ENCODE measurements at regions not wholly inside any gene's neighbourhood (a gene's known extent, or its start where the extent isn't known, plus 50 kb on each side); places are given as distances from the start of the nearest gene placed in this dataset.

DNA sequence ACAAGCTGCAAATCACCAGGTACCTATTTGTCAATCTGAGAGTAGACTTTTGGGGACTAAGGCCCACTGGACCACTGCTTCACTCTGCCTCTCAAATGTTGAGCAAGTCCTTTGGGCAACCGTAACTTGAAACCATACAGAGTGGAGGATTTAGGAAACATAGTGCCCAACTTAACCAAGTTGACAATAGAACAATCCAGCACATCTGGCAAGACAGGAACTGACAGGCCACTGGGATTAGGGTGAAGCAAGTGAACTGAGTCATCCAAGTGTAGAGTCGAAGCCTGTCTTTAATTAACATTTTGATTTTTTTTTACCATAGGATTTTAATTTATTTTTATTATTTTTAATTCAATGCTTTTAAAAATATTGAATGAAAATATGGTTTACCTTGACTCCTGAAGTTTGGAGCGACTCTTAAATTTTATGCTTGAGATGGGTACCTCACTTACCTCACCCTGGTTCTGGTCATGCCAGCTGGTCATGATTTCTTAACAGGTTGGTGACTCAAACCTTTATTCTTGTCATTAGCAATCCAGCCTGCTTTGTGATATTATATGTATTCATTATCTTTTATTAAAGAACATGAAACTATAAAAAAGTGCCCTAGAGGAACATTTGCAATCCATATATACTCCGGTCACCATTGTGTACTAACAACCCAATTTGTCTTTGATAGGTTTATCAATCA is 312.1 kb upstream of the DEFB112 start:
- H3K27ac Mint-ChIP-seq (ENCODE audit: unreplicated experiment) = no peak overlapping the region
- H3K4me1 Mint-ChIP-seq (ENCODE audit: unreplicated experiment) = peaks cover 8% of the 10 kb centered on the region
- TF ChIP-seq, protein P1, sequence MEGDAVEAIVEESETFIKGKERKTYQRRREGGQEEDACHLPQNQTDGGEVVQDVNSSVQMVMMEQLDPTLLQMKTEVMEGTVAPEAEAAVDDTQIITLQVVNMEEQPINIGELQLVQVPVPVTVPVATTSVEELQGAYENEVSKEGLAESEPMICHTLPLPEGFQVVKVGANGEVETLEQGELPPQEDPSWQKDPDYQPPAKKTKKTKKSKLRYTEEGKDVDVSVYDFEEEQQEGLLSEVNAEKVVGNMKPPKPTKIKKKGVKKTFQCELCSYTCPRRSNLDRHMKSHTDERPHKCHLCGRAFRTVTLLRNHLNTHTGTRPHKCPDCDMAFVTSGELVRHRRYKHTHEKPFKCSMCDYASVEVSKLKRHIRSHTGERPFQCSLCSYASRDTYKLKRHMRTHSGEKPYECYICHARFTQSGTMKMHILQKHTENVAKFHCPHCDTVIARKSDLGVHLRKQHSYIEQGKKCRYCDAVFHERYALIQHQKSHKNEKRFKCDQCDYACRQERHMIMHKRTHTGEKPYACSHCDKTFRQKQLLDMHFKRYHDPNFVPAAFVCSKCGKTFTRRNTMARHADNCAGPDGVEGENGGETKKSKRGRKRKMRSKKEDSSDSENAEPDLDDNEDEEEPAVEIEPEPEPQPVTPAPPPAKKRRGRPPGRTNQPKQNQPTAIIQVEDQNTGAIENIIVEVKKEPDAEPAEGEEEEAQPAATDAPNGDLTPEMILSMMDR (IDR thresholded peaks at IDR 0.05; ENCODE audit: unreplicated experiment) = no peak
- no peaks in the 10 kb centered on the region for H3K36me3 Mint-ChIP-seq (ENCODE audit: low read depth, unreplicated experiment)
- H3K9me3 Mint-ChIP-seq (ENCODE audit: unreplicated experiment) = no peaks in the 10 kb centered on the region
- no peak overlapping the region for H3K4me3 Mint-ChIP-seq (ENCODE audit: unreplicated experiment)
- no peaks in the 10 kb centered on the region for H3K27me3 Mint-ChIP-seq (ENCODE audit: unreplicated experiment)
- no peak for DNase-seq (ENCODE audit: low spot score)

DNA sequence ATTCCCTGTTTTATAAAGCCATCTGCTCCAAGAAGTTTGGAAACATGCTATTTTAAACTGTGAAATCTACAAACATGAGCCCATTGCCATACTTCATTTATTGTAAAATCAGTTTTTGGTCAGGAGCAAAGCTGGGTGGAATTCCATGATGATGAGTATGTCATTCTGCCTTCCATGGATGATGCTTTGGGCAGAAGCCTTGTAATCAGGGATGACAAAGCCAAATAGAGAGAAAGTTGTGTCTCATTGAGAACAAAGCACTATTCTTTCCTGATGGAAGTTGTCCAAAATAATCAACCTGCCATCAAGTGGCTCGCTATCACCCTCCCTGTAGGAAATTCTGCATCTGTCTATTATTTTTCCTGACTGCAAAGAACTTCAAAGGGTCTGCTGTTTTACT is 313.0 kb upstream of the DEFB112 start:
- Mint-ChIP-seq H3K4me1 (ENCODE audit: unreplicated experiment) (peaks cover 8% of the 10 kb centered on the region), H3K36me3 (ENCODE audit: low read depth, unreplicated experiment) (no peaks in the 10 kb centered on the region)
- TF ChIP-seq, protein P1 (IDR thresholded peaks at IDR 0.05; ENCODE audit: unreplicated experiment) = no peak

DNA sequence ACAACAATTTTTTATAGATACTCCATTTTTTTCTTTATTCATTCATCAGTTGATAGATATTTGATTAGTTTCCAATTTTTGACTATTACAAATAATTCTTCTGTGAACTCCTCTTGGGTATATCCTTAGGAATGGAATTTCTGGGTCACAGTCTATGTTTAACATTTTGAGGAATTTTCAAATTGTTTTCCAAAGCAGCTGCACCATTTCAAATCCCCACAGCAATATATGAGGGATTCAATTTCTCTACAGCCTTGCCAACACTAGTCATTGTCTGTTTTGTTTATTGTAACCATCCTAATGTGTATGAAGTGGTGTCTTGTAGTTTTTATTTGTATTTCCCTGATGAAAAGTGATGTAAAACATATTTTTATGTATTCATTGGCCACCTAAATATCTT is 320.3 kb upstream of the DEFB112 start:
- Mint-ChIP-seq H3K9me3 (ENCODE audit: unreplicated experiment) (no peaks in the 10 kb centered on the region), H3K4me1 (ENCODE audit: unreplicated experiment) (no peaks in the 10 kb centered on the region), H3K27me3 (ENCODE audit: unreplicated experiment) (no peaks in the 10 kb centered on the region), H3K36me3 (ENCODE audit: low read depth, unreplicated experiment) (no peaks in the 10 kb centered on the region), H3K4me3 (ENCODE audit: unreplicated experiment) (no peak overlapping the region), H3K27ac (ENCODE audit: unreplicated experiment) (no peak overlapping the region)
- TF ChIP-seq, protein P1 (IDR thresholded peaks at IDR 0.05; ENCODE audit: unreplicated experiment) = no peak
- DNase-seq (ENCODE audit: low spot score) = no peak

More for the DNA sequence above, 313.0 kb upstream of the DEFB112 start:
- Mint-ChIP-seq H3K4me3 (ENCODE audit: unreplicated experiment) (no peak overlapping the region), H3K27me3 (ENCODE audit: unreplicated experiment) (no peaks in the 10 kb centered on the region), H3K9me3 (ENCODE audit: unreplicated experiment) (no peaks in the 10 kb centered on the region), H3K27ac (ENCODE audit: unreplicated experiment) (no peak overlapping the region)
- DNase-seq (ENCODE audit: low spot score) = no peak

DNA sequence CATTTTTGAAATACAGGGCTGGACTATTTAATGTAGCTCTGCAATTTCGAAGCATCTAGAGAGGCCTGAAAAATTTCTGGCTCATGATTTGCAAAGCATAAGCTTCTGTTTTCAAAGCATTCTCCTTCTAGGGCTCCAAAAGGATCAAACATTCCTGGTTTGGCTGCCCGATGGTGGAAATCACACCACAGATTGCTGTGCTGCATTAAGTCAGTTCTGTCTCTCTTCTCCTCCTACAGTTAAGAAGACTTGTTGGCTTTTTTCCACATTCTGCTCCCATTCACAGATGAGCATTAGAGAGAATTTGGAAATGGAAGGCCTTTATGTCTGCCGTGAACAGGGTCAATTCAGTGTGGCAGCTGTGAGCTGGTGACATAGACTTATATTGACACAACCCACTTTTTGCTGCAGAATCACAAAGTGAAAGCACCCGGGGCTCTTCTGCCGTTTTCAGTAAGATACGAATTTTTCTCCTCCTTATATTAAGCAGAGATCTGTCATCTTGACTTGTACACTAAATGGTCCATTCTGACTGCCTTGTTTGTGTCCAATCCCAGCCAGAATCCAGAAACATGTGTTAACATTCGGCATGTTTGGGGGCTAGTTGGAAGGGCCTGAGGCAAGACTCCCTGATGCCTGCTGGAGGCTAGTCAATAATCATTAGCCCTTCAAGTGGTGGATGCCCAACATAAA is 330.8 kb upstream of the DEFB112 start:
- H3K4me3 Mint-ChIP-seq (ENCODE audit: unreplicated experiment) = no peak overlapping the region
- TF ChIP-seq, protein P1 (IDR thresholded peaks at IDR 0.05; ENCODE audit: unreplicated experiment) = no peak
- no peaks in the 10 kb centered on the region for H3K4me1 Mint-ChIP-seq (ENCODE audit: unreplicated experiment)

DNA sequence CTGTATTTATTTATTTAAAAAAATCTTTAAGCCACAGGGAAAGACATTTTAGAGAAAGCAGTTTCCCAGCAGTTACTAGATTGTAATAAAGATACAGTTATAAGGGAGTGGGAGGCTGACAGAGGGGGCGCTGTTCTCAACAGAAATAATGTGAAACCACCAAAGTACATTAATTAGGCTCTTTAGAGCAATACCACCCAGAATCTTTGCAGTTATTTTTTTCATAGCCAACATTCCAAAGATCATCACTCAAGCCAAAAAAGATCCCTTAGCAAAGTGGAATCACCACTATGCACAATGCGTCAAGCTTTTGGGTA is 331.3 kb upstream of the DEFB112 start:
- Mint-ChIP-seq H3K27me3 (ENCODE audit: unreplicated experiment) (peaks cover 2% of the 10 kb centered on the region), H3K36me3 (ENCODE audit: low read depth, unreplicated experiment) (no peaks in the 10 kb centered on the region), H3K27ac (ENCODE audit: unreplicated experiment) (no peak overlapping the region), H3K4me1 (ENCODE audit: unreplicated experiment) (no peaks in the 10 kb centered on the region), H3K9me3 (ENCODE audit: unreplicated experiment) (no peaks in the 10 kb centered on the region), H3K4me3 (ENCODE audit: unreplicated experiment) (no peak overlapping the region)
- TF ChIP-seq, protein P1 (IDR thresholded peaks at IDR 0.05; ENCODE audit: unreplicated experiment) = peak; percentile 65
- DNase-seq (ENCODE audit: low spot score) = peak; percentile 30

More for the DNA sequence above, 330.8 kb upstream of the DEFB112 start:
- H3K27ac Mint-ChIP-seq (ENCODE audit: unreplicated experiment) = no peak overlapping the region
- no peaks in the 10 kb centered on the region for H3K36me3 Mint-ChIP-seq (ENCODE audit: low read depth, unreplicated experiment)
- peaks cover 2% of the 10 kb centered on the region for H3K27me3 Mint-ChIP-seq (ENCODE audit: unreplicated experiment)
- no peaks in the 10 kb centered on the region for H3K9me3 Mint-ChIP-seq (ENCODE audit: unreplicated experiment)
- no peak for DNase-seq (ENCODE audit: low spot score)

All from endothelial cell (in vitro differentiated cells).